IPS-18c (cell line): ENCODE measurements at regions not wholly inside any gene's neighbourhood (a gene's known extent, or its start where the extent isn't known, plus 50 kb on each side); places are given as distances from the start of the nearest gene placed in this dataset.
"Not testable (repeated sequence)": the region's sequence is repeated elsewhere in the genome, so short reads cannot be mapped to it uniquely, and the experiment has no call there.

Experiments used
- H3K4me3 ChIP-seq: 2 replicates; pipeline ENCODE4 v1.7.0; 2013; ENCODE audit warnings: low read depth, mild to moderate bottlenecking, low read length, moderate library complexity; ENCODE audit not compliant: insufficient read depth
- H3K9me3 ChIP-seq: one replicate; pipeline ENCODE4 v1.6.1; 2013; ENCODE audit warnings: mild to moderate bottlenecking, low read length, moderate library complexity; ENCODE audit not compliant: control insufficient read depth, insufficient read depth

- Histone ChIP-seq H3K9me3 (peaks cover 13% of the 10 kb centered on the region), H3K4me3 (no peak overlapping the region)
These were observed 99.1 kb downstream of the EN1 start for GRCh38 chr2:118748245-118748885.

GRCh38 chr2:118747637-118748036 is 99.8 kb downstream of the EN1 start:
- Histone ChIP-seq H3K9me3 (peaks cover 13% of the 10 kb centered on the region), H3K4me3 (no peak overlapping the region)

GRCh38 chr2:118747066-118747465 is 100.4 kb downstream of the EN1 start:
- peaks cover 15% of the 10 kb centered on the region for H3K9me3 ChIP-seq
- H3K4me3 ChIP-seq, result no peak overlapping the region

DNA sequence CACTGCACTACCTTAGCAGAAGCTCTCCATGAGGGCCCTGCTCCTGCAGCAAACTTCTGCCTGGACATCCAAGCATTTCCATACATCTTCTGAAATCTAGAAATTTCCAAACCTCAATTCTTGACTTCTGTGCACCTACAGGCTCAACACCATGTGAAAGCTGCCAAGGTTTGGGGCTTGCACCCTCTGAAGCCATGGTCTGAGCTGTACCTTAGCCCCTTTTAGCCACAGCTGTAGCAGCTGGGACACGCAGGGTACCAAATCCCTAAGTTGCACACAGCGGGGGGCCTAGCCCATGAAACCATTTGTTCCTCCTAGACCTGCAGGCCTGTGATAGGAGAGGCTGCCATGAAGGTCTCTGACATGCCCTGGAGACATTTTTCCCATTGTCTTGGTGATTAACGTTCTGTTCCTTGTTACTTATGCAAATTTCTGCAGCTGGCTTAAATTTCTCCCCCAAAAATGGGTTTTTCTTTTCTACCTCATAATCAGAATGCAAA is 102.7 kb downstream of the EN1 start:
- not testable (repeated sequence) for H3K4me3 ChIP-seq
- H3K9me3 ChIP-seq, result peaks cover 16% of the 10 kb centered on the region

- H3K9me3 ChIP-seq, result peaks cover 2% of the 10 kb centered on the region
- H3K4me3 ChIP-seq, result no peak overlapping the region
These were observed 108.7 kb downstream of the EN1 start for GRCh38 chr2:118738524-118739308.

GRCh38 chr2:118738106-118738505 is 109.3 kb downstream of the EN1 start:
- Histone ChIP-seq H3K9me3 (peaks cover 2% of the 10 kb centered on the region), H3K4me3 (no peak overlapping the region)

DNA sequence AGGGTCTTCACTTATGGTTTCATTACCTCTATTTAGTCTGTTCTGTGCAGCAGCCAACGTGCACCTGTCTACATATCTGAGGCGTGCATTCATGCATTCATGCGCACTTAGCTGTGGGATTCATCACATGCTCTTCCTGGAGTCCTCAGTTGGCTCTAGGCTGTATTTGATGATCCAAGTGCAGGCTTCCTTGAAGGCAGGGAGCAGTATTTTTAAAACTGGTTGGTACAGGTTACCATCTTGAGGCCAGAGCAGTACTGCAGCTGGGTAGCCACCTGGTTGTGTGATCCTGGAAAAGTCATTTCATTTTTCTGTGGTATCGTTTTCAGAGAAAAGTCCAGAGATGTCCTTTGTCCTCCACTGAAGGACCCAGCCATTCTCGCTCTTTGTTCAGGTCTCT is 109.8 kb downstream of the EN1 start:
- Histone ChIP-seq H3K4me3 (no peak overlapping the region), H3K9me3 (peaks cover 2% of the 10 kb centered on the region)

- no peak overlapping the region for H3K4me3 ChIP-seq
- H3K9me3 ChIP-seq, result no peaks in the 10 kb centered on the region
These were observed 115.0 kb downstream of the EN1 start for GRCh38 chr2:118732432-118732831.

- no peak overlapping the region for H3K4me3 ChIP-seq
These were observed 116.0 kb downstream of the EN1 start for GRCh38 chr2:118731413-118731812.

GRCh38 chr2:118730405-118730804 is 117.0 kb downstream of the EN1 start:
- H3K4me3 ChIP-seq, result no peak overlapping the region
- H3K9me3 ChIP-seq, result no peaks in the 10 kb centered on the region

More at GRCh38 chr2:118731413-118731812, 116.0 kb downstream of the EN1 start:
- no peaks in the 10 kb centered on the region for H3K9me3 ChIP-seq

GRCh38 chr2:118729760-118730159 is 117.7 kb downstream of the EN1 start:
- no peak overlapping the region for H3K4me3 ChIP-seq
- no peaks in the 10 kb centered on the region for H3K9me3 ChIP-seq

DNA sequence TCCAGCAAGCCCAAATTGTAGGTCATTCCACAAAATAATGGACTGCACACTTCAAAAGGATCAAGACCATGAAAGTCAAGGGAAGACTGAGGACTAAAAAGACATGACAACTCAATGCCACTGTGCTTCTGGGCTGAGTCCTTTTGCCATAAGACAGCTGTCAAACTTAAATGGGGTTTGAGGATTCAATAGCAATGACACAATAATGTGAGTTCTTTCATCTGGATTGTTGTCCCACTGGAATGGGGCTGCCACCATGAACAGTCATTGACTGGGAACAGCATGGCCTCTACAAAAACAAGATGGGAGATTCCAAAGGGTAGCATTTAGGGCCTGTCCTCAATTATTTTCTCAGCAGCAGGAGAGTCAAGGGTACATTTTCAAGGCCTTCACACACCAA is 118.5 kb downstream of the EN1 start:
- Histone ChIP-seq H3K9me3 (no peaks in the 10 kb centered on the region), H3K4me3 (no peak overlapping the region)

GRCh38 chr2:118726821-118727220 is 120.6 kb downstream of the EN1 start:
- H3K4me3 ChIP-seq, result no peak overlapping the region
- H3K9me3 ChIP-seq, result no peaks in the 10 kb centered on the region

DNA sequence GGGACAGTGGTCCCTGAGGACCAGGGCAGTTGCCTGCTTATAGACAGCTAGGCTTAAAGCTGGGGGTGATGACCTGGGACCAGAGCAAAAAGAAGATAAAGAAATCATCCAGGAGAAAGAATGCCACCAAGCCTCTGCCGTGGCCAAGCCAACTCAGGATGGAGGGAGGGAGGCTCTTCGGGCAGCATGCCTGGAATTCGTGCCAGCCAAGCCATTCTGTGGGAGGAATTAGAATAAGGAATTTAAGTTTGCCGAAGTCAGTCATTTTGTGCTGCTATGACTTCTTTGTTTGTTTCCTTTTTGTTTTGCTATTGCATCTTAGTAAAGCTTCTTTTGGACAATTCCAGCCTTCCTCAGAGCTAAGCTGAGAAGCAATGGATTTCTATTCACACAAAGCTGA is 124.1 kb downstream of the EN1 start:
- Histone ChIP-seq H3K9me3 (no peaks in the 10 kb centered on the region), H3K4me3 (no peak overlapping the region)

- Histone ChIP-seq H3K4me3 (no peak overlapping the region), H3K9me3 (no peaks in the 10 kb centered on the region)
These were observed 124.5 kb downstream of the EN1 start for GRCh38 chr2:118722976-118723375.

GRCh38 chr2:118721817-118722551 is 125.5 kb downstream of the EN1 start:
- Histone ChIP-seq H3K4me3 (no peak overlapping the region), H3K9me3 (no peaks in the 10 kb centered on the region)

- H3K9me3 ChIP-seq, result no peaks in the 10 kb centered on the region
- H3K4me3 ChIP-seq, result no peak overlapping the region
These were observed 126.6 kb downstream of the EN1 start for GRCh38 chr2:118720866-118721265.

GRCh38 chr2:118718921-118719320 is 128.5 kb downstream of the EN1 start:
- H3K4me3 ChIP-seq, result no peak overlapping the region
- no peaks in the 10 kb centered on the region for H3K9me3 ChIP-seq
